ENCODE measurements at regions not wholly inside any gene's neighbourhood (a gene's known extent, or its start where the extent isn't known, plus 50 kb on each side); places are given as distances from the start of the nearest gene placed in this dataset.

GRCh38 chr10:118922972-118923371 lies 106.5 kb upstream of the NANOS1 start:
- Histone ChIP-seq H3K27ac (no peak overlapping the region), H3K4me2 (no peak overlapping the region), H3K36me3 (ENCODE audit: insufficient read depth) (no peaks in the 10 kb centered on the region), H3K9ac (no peak overlapping the region), H4K20me1 (ENCODE audit: insufficient read depth) (no peaks in the 10 kb centered on the region), H3K79me2 (ENCODE audit: insufficient read depth, low read depth) (no peaks in the 10 kb centered on the region), H3K27me3 (ENCODE audit: insufficient read depth, low read depth) (no peaks in the 10 kb centered on the region), H2AFZ (ENCODE audit: low read depth) (no peak overlapping the region), H3K4me1 (ENCODE audit: low read depth, poor library complexity, severe bottlenecking) (peaks cover 8% of the 10 kb centered on the region), H3K4me3 (IDR thresholded peaks at IDR 0.05; ENCODE audit: insufficient read depth, low read depth, low read length) (no peak overlapping the region)
- TF ChIP-seq, protein P1, sequence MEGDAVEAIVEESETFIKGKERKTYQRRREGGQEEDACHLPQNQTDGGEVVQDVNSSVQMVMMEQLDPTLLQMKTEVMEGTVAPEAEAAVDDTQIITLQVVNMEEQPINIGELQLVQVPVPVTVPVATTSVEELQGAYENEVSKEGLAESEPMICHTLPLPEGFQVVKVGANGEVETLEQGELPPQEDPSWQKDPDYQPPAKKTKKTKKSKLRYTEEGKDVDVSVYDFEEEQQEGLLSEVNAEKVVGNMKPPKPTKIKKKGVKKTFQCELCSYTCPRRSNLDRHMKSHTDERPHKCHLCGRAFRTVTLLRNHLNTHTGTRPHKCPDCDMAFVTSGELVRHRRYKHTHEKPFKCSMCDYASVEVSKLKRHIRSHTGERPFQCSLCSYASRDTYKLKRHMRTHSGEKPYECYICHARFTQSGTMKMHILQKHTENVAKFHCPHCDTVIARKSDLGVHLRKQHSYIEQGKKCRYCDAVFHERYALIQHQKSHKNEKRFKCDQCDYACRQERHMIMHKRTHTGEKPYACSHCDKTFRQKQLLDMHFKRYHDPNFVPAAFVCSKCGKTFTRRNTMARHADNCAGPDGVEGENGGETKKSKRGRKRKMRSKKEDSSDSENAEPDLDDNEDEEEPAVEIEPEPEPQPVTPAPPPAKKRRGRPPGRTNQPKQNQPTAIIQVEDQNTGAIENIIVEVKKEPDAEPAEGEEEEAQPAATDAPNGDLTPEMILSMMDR (conservative IDR thresholded peaks at IDR 0.05; ENCODE audit: low read depth, low read length): no peak

- H3K27ac ChIP-seq: no peak overlapping the region
- H3K4me2 ChIP-seq: no peak overlapping the region
- H3K9ac ChIP-seq: no peak overlapping the region
- H3K36me3 ChIP-seq (ENCODE audit: insufficient read depth): no peaks in the 10 kb centered on the region
- no peaks in the 10 kb centered on the region for H4K20me1 ChIP-seq (ENCODE audit: insufficient read depth)
- H3K4me3 ChIP-seq (IDR thresholded peaks at IDR 0.05; ENCODE audit: insufficient read depth, low read depth, low read length): no peak overlapping the region
- no peaks in the 10 kb centered on the region for H3K4me1 ChIP-seq (ENCODE audit: low read depth, poor library complexity, severe bottlenecking)
- no peaks in the 10 kb centered on the region for H3K79me2 ChIP-seq (ENCODE audit: insufficient read depth, low read depth)
- H2AFZ ChIP-seq (ENCODE audit: low read depth): no peak overlapping the region
- TF ChIP-seq, protein P1 (conservative IDR thresholded peaks at IDR 0.05; ENCODE audit: low read depth, low read length): no peak
- H3K27me3 ChIP-seq (ENCODE audit: insufficient read depth, low read depth): no peaks in the 10 kb centered on the region
Observed at GRCh38 chr10:118924493-118924892, 105.0 kb upstream of the NANOS1 start.

DNA sequence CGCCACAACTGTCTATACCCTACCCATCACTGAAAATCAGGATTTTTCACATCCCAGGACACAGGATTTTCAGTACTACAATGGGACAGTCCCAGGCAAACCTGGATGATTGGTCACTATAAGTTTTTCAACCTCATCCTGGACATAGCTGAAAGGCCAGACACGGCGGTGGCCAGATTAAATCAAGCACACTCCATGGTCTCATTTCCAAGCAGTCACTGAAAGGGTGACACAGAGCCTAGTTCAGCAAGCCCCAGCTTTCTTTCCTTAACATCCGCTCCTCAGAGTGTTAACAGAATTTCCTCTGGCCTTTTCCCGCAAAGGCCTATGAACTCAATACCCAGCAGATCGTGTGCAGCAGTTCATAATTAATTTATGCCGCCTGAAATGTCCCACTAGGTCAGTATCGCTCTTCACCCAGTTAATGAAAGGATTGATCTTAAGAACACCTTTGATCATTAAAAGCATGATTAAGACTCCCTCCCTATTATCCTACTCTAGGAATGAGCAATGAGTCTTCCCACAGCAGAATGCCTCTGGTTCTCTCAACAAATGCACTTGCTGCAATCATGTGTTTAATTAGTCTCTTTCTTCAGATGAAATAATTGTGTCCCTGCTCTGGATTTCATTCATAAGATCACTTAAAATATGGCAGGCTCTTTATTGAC lies 104.0 kb upstream of the NANOS1 start:
- Histone ChIP-seq H3K4me2 (no peak overlapping the region), H3K27me3 (ENCODE audit: insufficient read depth, low read depth) (no peaks in the 10 kb centered on the region), H2AFZ (ENCODE audit: low read depth) (no peak overlapping the region), H4K20me1 (ENCODE audit: insufficient read depth) (no peaks in the 10 kb centered on the region), H3K27ac (no peak overlapping the region), H3K79me2 (ENCODE audit: insufficient read depth, low read depth) (no peaks in the 10 kb centered on the region), H3K36me3 (ENCODE audit: insufficient read depth) (no peaks in the 10 kb centered on the region), H3K9ac (no peak overlapping the region), H3K4me1 (ENCODE audit: low read depth, poor library complexity, severe bottlenecking) (no peaks in the 10 kb centered on the region), H3K4me3 (IDR thresholded peaks at IDR 0.05; ENCODE audit: insufficient read depth, low read depth, low read length) (no peak overlapping the region)
- TF ChIP-seq, protein P1 (conservative IDR thresholded peaks at IDR 0.05; ENCODE audit: low read depth, low read length): no peak

DNA sequence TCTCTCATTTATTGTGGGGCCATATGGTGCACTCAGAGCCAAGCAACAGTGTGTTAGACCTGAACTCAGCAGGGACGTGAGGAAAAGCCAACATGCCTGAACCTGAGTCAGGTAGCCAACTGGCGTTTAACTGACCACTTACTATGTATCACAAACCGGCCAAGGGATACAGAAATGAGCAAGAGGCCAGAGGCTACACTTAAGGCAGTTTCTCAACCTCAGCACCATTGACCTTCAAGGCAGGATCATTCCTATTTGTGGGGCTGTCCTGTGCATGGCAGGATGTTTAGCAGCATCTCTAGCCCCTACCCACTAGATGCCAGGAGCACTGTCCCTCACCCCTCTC lies 103.5 kb upstream of the NANOS1 start:
- Histone ChIP-seq H3K36me3 (ENCODE audit: insufficient read depth) (no peaks in the 10 kb centered on the region), H2AFZ (ENCODE audit: low read depth) (no peak overlapping the region), H3K4me3 (IDR thresholded peaks at IDR 0.05; ENCODE audit: insufficient read depth, low read depth, low read length) (no peak overlapping the region), H3K27me3 (ENCODE audit: insufficient read depth, low read depth) (no peaks in the 10 kb centered on the region), H3K79me2 (ENCODE audit: insufficient read depth, low read depth) (no peaks in the 10 kb centered on the region), H3K4me1 (ENCODE audit: low read depth, poor library complexity, severe bottlenecking) (no peaks in the 10 kb centered on the region), H3K9ac (no peak overlapping the region), H4K20me1 (ENCODE audit: insufficient read depth) (no peaks in the 10 kb centered on the region), H3K27ac (no peak overlapping the region), H3K4me2 (no peak overlapping the region)
- TF ChIP-seq, protein P1 (conservative IDR thresholded peaks at IDR 0.05; ENCODE audit: low read depth, low read length): no peak
